ENCODE measurements at regions not wholly inside any gene's neighbourhood (a gene's known extent, or its start where the extent isn't known, plus 50 kb on each side); places are given as distances from the start of the nearest gene placed in this dataset.

GRCh38 chr4:26227601-26228229 lies 93.1 kb upstream of the RBPJ start:
- no TSS peak for BruUV-seq (replicated peaks)
- ATAC-seq (no peak), DNase-seq (ENCODE audit: low read depth, low spot score) (no peak)
- POLR2A ChIA-PET: no interaction called here
- Histone ChIP-seq H3K27ac (ENCODE audit: low read length) (no peak overlapping the region), H3K4me3 (ENCODE audit: low read depth in 2 of 2, low read length in 2 of 2) (no peak overlapping the region), H3K36me3 (ENCODE audit: control insufficient read depth, insufficient read depth, low read length) (no peaks in the 10 kb centered on the region), H3K9me3 (ENCODE audit: control insufficient read depth, insufficient read depth, low read depth, low read length) (no peaks in the 10 kb centered on the region), H3K27me3 (ENCODE audit: control insufficient read depth, insufficient read depth, low read length) (no peaks in the 10 kb centered on the region), H3K4me1 (ENCODE audit: control insufficient read depth, insufficient read depth, low read length) (no peaks in the 10 kb centered on the region)
- TF ChIP-seq TCF7L2 (IDR thresholded peaks at IDR 0.05; ENCODE audit: low read depth, low read length) (no peak), SIN3A (IDR thresholded peaks at IDR 0.05; ENCODE audit: borderline replicate concordance, insufficient read depth, low read depth, low read length) (no peak), REST (IDR thresholded peaks at IDR 0.05; ENCODE audit: insufficient read depth in 1 of 2, low read depth in 2 of 2, low read length in 1 of 2) (no peak), CTCF (IDR thresholded peaks at IDR 0.05) (no peak), POLR2AphosphoS5 (IDR thresholded peaks at IDR 0.05; ENCODE audit: low read depth, low read length) (no peak)
- CTCF ChIA-PET: no interaction called here
- in situ Hi-C loops (cut with HindIII; ENCODE audit: low pct_unique_long_range_greater_than_20kb, low sequenced_read_pairs): no loop called here
- intact Hi-C loops (cut with micrococcal nuclease; ENCODE audit: unreplicated experiment): no loop called here

GRCh38 chr4:26228883-26229282 lies 91.9 kb upstream of the RBPJ start:
- H3K36me3 ChIP-seq (ENCODE audit: control insufficient read depth, insufficient read depth, low read length): no peaks in the 10 kb centered on the region
- intact Hi-C loops (cut with micrococcal nuclease; ENCODE audit: unreplicated experiment): no loop called here
- ATAC-seq (no peak), DNase-seq (ENCODE audit: low read depth, low spot score) (no peak)
- TF ChIP-seq POLR2AphosphoS5 (IDR thresholded peaks at IDR 0.05; ENCODE audit: low read depth, low read length) (no peak), REST (IDR thresholded peaks at IDR 0.05; ENCODE audit: insufficient read depth in 1 of 2, low read depth in 2 of 2, low read length in 1 of 2) (no peak), CTCF (IDR thresholded peaks at IDR 0.05) (no peak), SIN3A (IDR thresholded peaks at IDR 0.05; ENCODE audit: borderline replicate concordance, insufficient read depth, low read depth, low read length) (no peak), TCF7L2 (IDR thresholded peaks at IDR 0.05; ENCODE audit: low read depth, low read length) (no peak)
- H3K4me1 ChIP-seq (ENCODE audit: control insufficient read depth, insufficient read depth, low read length): no peaks in the 10 kb centered on the region
- ChIA-PET CTCF (no interaction called here), POLR2A (no interaction called here)
- no TSS peak for BruUV-seq (replicated peaks)
- in situ Hi-C loops (cut with HindIII; ENCODE audit: low pct_unique_long_range_greater_than_20kb, low sequenced_read_pairs): no loop called here
- no peaks in the 10 kb centered on the region for H3K27me3 ChIP-seq (ENCODE audit: control insufficient read depth, insufficient read depth, low read length)
- no peaks in the 10 kb centered on the region for H3K9me3 ChIP-seq (ENCODE audit: control insufficient read depth, insufficient read depth, low read depth, low read length)
- no peak overlapping the region for H3K27ac ChIP-seq (ENCODE audit: low read length)
- no peak overlapping the region for H3K4me3 ChIP-seq (ENCODE audit: low read depth in 2 of 2, low read length in 2 of 2)

Measured in Panc1 (cell line).